Caco-2 (cell line): ENCODE measurements at regions not wholly inside any gene's neighbourhood (a gene's known extent, or its start where the extent isn't known, plus 50 kb on each side); places are given as distances from the start of the nearest gene placed in this dataset.

Experiments
- BruUV-seq: library from RNA; stranded (reverse); fragments of 400-500 nt; replicated peaks from 2 replicates; lab custom pipeline; 2021; lab: Mats Ljungman, UMichigan
- CTCF ChIA-PET: fragments of 300-600 bp; sonication (Branson Sonifier 250); formaldehyde crosslinking; loops from one replicate; lab custom pipeline; 2022; ENCODE audit warnings: antibody characterized with exemption; lab: Charles Lee
- POLR2A ChIA-PET: fragments of 300-600 bp; sonication (Branson Sonifier 250); formaldehyde crosslinking; loops from one replicate; lab custom pipeline; 2022; ENCODE audit warnings: antibody characterized with exemption; lab: Charles Lee
- DNase-seq, 2 experiments: peaks; one replicate each; pipeline versions ENCODE4 v3.0.0 to v3.0.0-alpha.2; 2020 to 2022
- H3K27me3 ChIP-seq: replicated peaks from 2 replicates; pipeline ENCODE4 v1.6.0; 2011; ENCODE audit warnings: low read length; ENCODE audit not compliant: control insufficient read depth, insufficient read depth
- H3K36me3 ChIP-seq: 2 replicates; pipeline ENCODE4 v1.5.1; 2011; ENCODE audit warnings: low read length; ENCODE audit not compliant: control insufficient read depth, insufficient read depth
- H3K4me1 ChIP-seq: fragments of 250-450 bp; sonication (Bioruptor Pico); 2 replicates; pipeline ENCODE4 v1.5.1; 2020; ENCODE audit warnings: mild to moderate bottlenecking
- H3K4me3 ChIP-seq: 2 replicates; pipeline ENCODE4 v1.5.1; 2011; ENCODE audit warnings: low read depth, mild to moderate bottlenecking, control low read depth, low read length
- H3K9me3 ChIP-seq: fragments of 250-450 bp; sonication (Bioruptor Pico); 2 replicates; pipeline ENCODE4 v1.5.1; 2020; ENCODE audit warnings: mild to moderate bottlenecking, moderate library complexity
- H3K27ac Mint-ChIP-seq: one replicate; pipeline ENCODE4 v1.8.0; 2022; ENCODE audit warnings: mixed read lengths; ENCODE audit not compliant: unreplicated experiment
- H3K27me3 Mint-ChIP-seq: one replicate; pipeline ENCODE4 v1.8.0; 2022; ENCODE audit warnings: mixed read lengths; ENCODE audit not compliant: insufficient read depth, unreplicated experiment
- H3K36me3 Mint-ChIP-seq: one replicate; pipeline ENCODE4 v1.8.0; 2022; ENCODE audit warnings: mild to moderate bottlenecking, mixed read lengths; ENCODE audit not compliant: insufficient read depth, unreplicated experiment
- H3K4me1 Mint-ChIP-seq: one replicate; pipeline ENCODE4 v1.8.0; 2022; ENCODE audit warnings: low read depth, mixed read lengths; ENCODE audit not compliant: unreplicated experiment
- H3K4me3 Mint-ChIP-seq: one replicate; pipeline ENCODE4 v1.8.0; 2022; ENCODE audit warnings: mild to moderate bottlenecking, moderate library complexity, mixed read lengths; ENCODE audit not compliant: unreplicated experiment
- H3K9me3 Mint-ChIP-seq: one replicate; pipeline ENCODE4 v1.8.0; 2022; ENCODE audit warnings: mixed read lengths; ENCODE audit not compliant: unreplicated experiment
- CTCF ChIP-seq, 2 experiments: fragments of 200-600 bp in 1 of 2; IDR thresholded peaks; 1 replicate in 1 of 2; 2 replicates in 1 of 2; pipeline versions ENCODE4 v1.5.1 to v1.8.0; 2011 to 2022; ENCODE audit warnings: antibody characterized with exemption in 1 of 2, control low read depth in 1 of 2, inconsistent platforms in 1 of 2, low read depth in 1 of 2, low read length in 1 of 2, mild to moderate bottlenecking in 1 of 2, moderate library complexity in 1 of 2; ENCODE audit not compliant: insufficient read depth in 1 of 2, severe bottlenecking in 1 of 2, unreplicated experiment in 1 of 2
- intact Hi-C: fragments of 100-400 bp; cut with micrococcal nuclease; formaldehyde crosslinking; loops from one replicate; pipeline ENCODE4 v1.10.0; 2022; ENCODE audit not compliant: unreplicated experiment

GRCh38 chr7:145036604-145037405, 201.0 kb upstream of the TPK1 start:
- peak; percentile 43 to 69 for DNase-seq
- H3K4me3 Mint-ChIP-seq: no peak overlapping the region
- intact Hi-C loops: loop anchor here (1.0 kb wide), 5 partner anchors 182 to 1053 kb away; no protein-coding TSS in a partner anchor
- peak; percentile 70 to 78 for TF ChIP-seq CTCF (IDR thresholded peaks at IDR 0.05; ENCODE audit: insufficient read depth in 1 of 2, low read depth in 1 of 2, low read length in 1 of 2, severe bottlenecking in 1 of 2, unreplicated experiment in 1 of 2)
- ChIA-PET POLR2A (no interaction called here), CTCF (no interaction called here)
- Histone ChIP-seq H3K4me3 (no peak overlapping the region), H3K4me1 (no peaks in the 10 kb centered on the region), H3K9me3 (no peaks in the 10 kb centered on the region), H3K27me3 (no peaks in the 10 kb centered on the region), H3K36me3 (no peaks in the 10 kb centered on the region)
- no peaks in the 10 kb centered on the region for H3K4me1 Mint-ChIP-seq
- H3K27ac Mint-ChIP-seq: no peak overlapping the region
- no TSS peak for BruUV-seq
- peaks cover 11% of the 10 kb centered on the region for H3K9me3 Mint-ChIP-seq
- H3K27me3 Mint-ChIP-seq: peaks cover 11% of the 10 kb centered on the region
- no peaks in the 10 kb centered on the region for H3K36me3 Mint-ChIP-seq

GRCh38 chr7:145031162-145031561, 195.3 kb upstream of the TPK1 start:
- Mint-ChIP-seq H3K27me3 (peaks cover 3% of the 10 kb centered on the region), H3K4me1 (no peaks in the 10 kb centered on the region), H3K4me3 (no peak overlapping the region), H3K9me3 (peaks cover 11% of the 10 kb centered on the region), H3K27ac (no peak overlapping the region), H3K36me3 (no peaks in the 10 kb centered on the region)
- ChIA-PET CTCF (no interaction called here), POLR2A (no interaction called here)
- no peaks in the 10 kb centered on the region for H3K4me1 ChIP-seq
- no peak for TF ChIP-seq CTCF (IDR thresholded peaks at IDR 0.05; ENCODE audit: insufficient read depth in 1 of 2, low read depth in 1 of 2, low read length in 1 of 2, severe bottlenecking in 1 of 2, unreplicated experiment in 1 of 2)
- H3K27me3 ChIP-seq: no peaks in the 10 kb centered on the region
- no peaks in the 10 kb centered on the region for H3K9me3 ChIP-seq
- no peaks in the 10 kb centered on the region for H3K36me3 ChIP-seq
- no TSS peak for BruUV-seq
- DNase-seq: no peak
- H3K4me3 ChIP-seq: no peak overlapping the region
- intact Hi-C loops: no loop called here

GRCh38 chr7:145030754-145031153, 194.9 kb upstream of the TPK1 start:
- no peaks in the 10 kb centered on the region for H3K27me3 ChIP-seq
- Mint-ChIP-seq H3K36me3 (no peaks in the 10 kb centered on the region), H3K27ac (no peak overlapping the region), H3K4me1 (no peaks in the 10 kb centered on the region), H3K27me3 (peaks cover 3% of the 10 kb centered on the region), H3K9me3 (peaks cover 11% of the 10 kb centered on the region), H3K4me3 (no peak overlapping the region)
- no TSS peak for BruUV-seq
- CTCF ChIA-PET: no interaction called here
- no peak overlapping the region for H3K4me3 ChIP-seq
- no peaks in the 10 kb centered on the region for H3K36me3 ChIP-seq
- TF ChIP-seq CTCF (IDR thresholded peaks at IDR 0.05; ENCODE audit: insufficient read depth in 1 of 2, low read depth in 1 of 2, low read length in 1 of 2, severe bottlenecking in 1 of 2, unreplicated experiment in 1 of 2): no peak
- H3K4me1 ChIP-seq: no peaks in the 10 kb centered on the region
- H3K9me3 ChIP-seq: no peaks in the 10 kb centered on the region
- peak in 1 of 2 experiments; percentile 32 for DNase-seq
- intact Hi-C loops: no loop called here
- POLR2A ChIA-PET: no interaction called here
